ENCODE measurements at regions not wholly inside any gene's neighbourhood (a gene's known extent, or its start where the extent isn't known, plus 50 kb on each side); places are given as distances from the start of the nearest gene placed in this dataset.
"Not testable (repeated sequence)": the region's sequence is repeated elsewhere in the genome, so short reads cannot be mapped to it uniquely, and the experiment has no call there.

DNA sequence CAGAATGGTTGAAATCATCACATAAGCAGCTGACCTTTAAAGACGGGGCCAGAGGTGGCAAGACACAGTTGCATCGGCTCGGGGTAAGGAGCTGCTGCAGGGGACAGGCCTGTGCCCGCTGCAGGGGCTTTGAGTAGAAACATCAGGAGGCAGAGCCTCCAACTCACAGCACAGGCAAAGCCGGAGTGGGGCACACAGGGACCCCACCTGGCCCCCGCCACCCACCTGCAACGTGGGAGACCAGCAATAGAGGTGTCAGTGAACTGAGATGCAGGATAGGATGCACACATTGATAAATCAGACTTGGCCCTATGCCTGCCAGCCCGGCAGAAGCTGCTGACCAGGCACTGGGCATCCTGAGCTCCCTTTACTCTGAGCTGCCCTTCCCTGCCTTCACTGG is 257.2 kb downstream of the NPHP4 start:
- DNase-seq (ENCODE audit: low read depth in 1 of 2, low spot score in 1 of 2), result no peak

DNA sequence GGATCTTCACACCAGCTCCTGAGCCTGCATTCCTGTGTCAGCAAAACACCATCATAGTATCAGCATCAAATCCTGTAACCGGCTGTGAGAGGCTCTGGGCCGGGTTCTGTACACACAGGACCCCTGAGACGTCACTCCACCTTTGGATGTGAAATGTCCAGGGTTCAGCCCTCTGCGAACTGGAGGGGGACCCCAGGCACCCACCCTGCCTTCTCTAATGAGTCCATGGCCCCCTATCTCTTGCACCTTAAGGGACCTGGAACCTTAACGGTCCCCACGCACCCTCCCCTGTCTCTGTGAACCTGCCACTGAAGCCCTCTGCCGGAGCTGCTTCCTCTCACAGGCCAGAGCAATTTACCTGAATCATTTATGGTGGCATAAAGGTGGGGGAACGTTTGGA is 257.8 kb downstream of the NPHP4 start:
- DNase-seq (ENCODE audit: low read depth in 1 of 2, low spot score in 1 of 2), result no peak

DNA sequence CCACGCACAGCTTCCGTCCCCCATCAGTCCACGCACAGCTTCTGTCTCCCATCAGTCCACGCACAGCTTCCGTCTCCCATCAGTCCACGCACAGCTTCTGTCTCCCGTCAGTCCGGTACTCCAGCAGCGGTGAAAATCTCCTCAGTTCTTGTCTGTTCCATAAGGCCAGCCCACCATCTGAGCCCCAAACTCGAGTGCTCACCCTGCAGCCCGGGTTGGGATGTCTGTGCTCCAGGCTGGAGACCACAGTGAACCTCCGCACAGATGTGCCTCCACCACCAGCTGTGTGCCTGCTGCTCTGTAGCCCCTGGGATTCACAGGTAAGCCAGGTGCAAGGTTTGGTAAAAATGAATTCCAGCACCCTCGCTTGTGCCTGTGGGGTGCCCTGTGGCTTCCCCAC is 258.6 kb downstream of the NPHP4 start:
- no peak for DNase-seq (ENCODE audit: low read depth in 1 of 2, low spot score in 1 of 2)

DNA sequence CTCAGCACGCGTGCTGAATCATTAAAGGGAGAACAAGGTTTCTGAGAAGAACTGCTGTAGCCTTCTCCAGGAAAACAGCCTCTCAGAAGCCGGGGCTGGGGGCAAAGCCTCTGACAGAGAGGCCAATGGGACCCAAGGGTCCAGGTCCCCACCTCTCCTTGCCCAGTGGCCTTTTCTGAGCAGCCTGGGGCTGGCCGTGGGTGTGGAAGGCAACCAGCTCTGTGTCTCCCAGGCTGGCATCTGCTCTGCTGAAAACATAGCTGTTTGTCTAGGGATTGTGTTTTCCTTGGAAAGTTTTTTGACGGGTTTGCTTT is 261.2 kb downstream of the NPHP4 start:
- DNase-seq (ENCODE audit: low read depth in 1 of 2, low spot score in 1 of 2), result no peak

DNA sequence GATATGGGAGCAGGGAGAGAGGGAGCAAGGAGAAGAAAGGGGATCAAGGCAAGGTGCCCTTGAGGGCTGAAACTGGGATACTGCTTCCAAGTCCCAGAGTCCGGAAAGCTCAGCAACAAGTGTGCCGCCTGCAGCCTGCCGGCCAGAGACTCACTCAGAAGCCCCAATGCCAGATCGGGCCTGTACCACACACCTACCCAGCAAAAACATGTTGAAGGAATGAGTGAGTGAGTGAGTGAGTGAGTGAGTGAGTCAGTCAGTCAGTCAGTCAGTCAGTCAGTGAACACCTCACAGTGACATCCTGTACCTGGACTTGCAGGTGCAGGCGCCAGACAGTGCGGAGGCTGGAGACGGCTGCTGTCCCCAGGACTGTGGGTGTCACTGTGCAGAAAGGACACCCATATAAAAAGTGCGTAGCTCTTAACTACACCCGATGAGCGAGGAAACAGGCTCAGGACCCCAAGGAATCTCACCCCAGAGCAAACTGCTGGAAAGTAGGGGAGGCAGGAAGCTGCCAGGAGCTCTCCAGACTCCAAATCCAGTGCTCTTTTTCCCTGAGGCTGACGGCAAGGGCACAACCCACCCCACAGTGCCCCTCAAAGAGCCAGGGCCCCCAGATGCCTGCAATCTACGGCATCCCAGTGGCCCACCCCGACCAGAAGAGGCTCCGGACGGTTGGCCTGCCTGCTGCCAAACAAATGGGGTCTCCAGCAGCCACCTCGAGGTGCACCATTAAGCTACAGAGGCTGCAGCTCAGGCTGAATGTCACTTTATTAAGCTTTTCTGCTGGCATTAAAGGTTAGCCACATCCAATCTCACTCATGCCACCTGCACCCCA is 261.7 kb downstream of the NPHP4 start:
- no peak for DNase-seq (ENCODE audit: low read depth in 1 of 2, low spot score in 1 of 2)

DNA sequence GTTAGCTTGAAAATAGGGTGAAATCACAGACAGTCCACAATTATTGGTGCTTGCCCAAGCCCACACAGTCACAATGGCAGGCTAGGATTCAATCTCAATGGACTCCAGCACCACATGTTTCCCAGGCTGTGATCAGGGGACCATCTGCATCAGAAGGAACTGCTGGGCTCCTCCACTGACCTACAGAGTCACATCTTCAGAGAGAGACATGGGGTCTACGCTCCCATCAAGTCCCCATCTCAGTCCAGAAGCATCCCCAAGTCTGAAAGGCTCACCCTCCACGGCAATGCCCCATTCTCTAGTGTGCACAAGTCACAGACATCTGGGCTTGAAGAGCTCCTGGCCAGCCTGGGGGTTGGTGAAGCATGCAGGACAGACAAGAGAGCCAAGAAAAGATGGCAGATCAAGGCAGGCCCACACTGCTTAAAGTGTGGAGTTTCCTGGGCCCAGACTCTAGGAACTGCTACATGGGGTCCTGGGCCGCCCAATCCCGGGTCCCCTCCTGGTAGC is 262.5 kb downstream of the NPHP4 start:
- DNase-seq (ENCODE audit: low read depth in 1 of 2, low spot score in 1 of 2), result no peak

DNA sequence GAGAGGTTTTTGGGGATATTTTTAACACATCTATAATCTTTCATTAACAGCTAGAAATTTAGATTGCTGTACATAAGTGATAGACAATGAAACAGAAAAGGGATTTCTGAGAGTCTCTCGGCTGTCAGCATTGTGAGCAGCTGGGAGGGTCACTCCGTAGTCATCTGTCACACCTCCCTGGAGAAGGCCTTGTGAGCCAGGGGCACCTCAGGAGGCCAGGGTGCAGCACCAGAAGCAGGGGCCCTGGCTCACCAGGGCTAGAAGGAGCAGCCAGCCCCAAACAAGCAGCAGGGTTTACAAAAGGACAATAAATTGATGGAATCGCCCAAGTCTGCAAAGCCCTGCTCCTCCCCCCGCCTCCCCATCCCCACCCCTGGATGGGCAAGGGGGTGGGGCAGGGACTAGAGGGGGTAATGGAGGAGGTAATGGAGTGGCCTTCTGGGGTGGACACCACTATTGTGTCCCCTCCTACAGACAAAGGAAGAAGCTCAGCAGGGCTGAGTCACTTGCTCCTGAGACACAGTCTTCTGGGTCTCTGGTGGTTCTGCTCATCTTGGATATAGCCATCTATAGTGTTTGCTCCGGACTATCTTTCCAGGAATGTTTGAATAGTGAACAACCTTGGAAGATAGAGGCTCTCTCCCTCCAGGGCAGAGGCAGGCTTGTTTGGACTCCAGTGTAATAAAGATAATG is 263.4 kb downstream of the NPHP4 start:
- DNase-seq (ENCODE audit: low read depth in 1 of 2, low spot score in 1 of 2), result no peak

DNA sequence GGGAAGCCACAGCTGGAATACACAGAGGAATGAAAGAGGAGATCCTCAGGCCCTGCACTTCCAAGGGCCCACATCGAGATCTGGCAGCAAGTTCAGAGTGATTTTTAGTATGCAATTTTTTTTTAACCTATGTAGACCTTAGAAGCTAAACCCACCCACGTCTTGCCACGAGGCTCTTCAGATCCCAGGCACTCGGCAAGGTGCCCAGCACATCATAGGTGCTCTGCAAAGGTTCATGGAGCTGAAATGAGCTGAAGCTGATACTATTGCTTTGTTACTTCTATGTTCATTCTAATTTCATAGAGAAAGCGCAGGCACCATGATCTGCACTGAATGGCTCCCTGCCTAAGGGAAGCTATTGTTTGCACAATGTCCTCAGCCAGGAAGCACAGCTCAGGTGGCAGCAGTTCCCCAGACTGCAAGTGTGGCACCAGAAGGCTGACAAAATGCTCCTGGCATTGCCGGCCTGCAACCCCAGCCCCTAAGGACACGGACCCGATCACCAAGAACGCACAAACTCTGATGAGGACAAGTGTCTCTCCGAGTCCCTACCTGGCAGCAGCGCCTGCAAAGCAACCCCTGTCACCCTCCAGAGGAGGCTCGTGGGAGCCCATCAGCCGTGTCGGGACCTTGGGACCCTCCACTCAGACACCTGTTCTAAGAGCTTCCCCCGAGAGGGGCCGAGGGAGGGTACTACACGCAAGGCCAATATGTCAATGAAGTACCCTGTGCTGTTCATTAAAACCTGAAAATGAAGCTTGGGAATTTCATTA is 264.2 kb downstream of the NPHP4 start:
- no peak for DNase-seq (ENCODE audit: low read depth in 1 of 2, low spot score in 1 of 2)

DNA sequence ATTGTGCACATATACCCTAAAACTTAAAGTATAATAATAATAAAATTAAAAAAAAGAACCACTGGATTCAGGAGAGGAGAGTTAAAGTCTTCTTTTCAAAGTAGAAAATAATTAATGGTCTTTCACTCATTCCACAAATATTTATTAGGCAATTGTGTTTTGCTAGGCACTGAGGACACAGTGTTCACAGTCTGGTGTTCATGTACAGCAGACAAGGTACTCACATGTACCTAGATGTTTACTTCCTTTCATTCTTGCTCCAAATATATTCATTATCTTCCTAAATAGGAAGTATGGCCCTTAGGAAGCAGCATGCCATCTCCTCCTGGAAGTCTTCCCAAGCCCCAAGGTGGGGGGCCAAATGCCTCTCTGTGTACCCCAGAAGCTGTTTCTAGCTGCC is 265.0 kb downstream of the NPHP4 start:
- no peak for DNase-seq (ENCODE audit: low read depth in 1 of 2, low spot score in 1 of 2)

DNA sequence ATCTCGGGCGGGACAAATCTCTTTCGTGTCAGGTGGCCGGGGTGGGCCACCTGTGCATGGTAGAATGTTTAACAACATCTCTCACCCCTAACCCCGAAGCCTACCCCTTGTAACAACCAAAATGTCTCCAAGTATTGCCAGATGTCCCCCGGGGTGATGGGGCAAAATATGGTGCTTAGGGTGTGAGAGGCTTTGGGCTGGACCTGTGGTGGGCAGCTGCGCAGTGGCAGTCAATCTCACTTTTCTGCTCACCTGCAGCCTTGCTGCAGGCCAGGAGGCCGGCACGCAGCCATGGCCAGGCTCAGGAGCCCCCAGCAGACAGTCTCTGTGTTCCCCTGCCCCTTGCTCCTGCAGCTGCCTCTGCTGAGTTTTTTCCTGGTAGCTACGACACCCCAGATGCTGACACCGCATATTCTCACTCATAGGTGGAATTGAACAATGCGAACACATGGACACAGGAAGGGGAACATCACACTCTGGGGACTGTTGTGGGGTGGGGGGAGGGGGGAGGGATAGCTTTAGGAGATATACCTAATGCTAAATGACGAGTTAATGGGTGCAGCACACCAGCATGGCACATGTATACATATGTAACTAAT is 265.5 kb downstream of the NPHP4 start:
- not testable (repeated sequence) for DNase-seq (ENCODE audit: low read depth in 1 of 2, low spot score in 1 of 2)

DNA sequence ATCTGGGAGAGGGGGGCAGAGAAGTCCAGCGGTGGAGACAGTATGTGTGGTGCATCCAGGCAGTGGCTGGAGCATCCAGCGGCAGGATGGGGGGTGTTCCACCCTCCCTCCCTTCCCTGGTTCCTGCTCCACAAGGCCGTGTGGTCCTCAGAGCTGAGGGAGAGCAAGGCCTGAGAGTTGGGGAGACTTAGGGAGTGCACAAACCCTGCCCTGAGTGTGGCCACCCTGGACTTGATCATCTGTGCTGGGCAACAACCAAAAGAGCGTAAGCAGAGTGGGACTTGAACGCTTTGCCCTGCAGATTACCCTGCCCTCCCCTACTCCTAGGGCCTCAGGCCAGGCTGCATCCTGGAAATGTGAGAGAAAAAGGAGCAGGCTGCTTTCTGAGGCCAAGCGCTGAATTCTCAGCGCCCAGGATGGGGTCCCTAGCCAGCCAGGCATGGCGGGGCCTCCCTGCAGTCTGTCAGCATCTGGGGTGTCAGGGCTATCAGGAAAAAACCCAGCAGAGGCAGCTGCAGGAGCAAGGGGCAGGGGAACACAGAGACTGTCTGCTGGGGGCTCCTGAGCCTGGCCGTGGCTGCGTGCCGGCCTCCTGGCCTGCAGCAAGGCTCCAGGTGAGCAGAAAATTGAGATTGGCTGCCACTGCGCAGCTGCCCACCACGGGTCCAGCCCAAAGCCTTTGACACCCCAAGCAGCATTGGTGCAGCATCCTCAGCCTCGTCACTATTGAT is 266.2 kb downstream of the NPHP4 start:
- DNase-seq (ENCODE audit: low read depth in 1 of 2, low spot score in 1 of 2), result no peak

DNA sequence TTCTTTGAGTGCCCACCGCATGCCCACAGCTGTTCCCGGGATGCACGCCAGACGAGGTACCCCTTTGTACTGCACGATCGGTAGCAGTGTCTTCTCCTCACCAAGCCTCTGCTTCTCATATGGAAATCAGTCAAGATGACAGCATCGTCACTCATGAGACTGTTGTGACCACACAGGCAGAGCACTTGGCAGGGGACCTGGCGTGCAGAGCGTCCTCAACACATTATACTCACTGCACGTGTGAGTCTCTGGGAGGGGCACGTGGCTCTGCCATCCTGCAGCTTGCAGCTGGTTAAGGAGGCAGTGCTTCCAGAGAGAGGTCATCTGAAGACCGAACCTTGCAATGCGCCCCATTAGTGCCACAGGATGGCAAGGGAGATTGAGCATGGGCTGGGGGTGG is 266.8 kb downstream of the NPHP4 start:
- DNase-seq (ENCODE audit: low read depth in 1 of 2, low spot score in 1 of 2), result no peak

DNA sequence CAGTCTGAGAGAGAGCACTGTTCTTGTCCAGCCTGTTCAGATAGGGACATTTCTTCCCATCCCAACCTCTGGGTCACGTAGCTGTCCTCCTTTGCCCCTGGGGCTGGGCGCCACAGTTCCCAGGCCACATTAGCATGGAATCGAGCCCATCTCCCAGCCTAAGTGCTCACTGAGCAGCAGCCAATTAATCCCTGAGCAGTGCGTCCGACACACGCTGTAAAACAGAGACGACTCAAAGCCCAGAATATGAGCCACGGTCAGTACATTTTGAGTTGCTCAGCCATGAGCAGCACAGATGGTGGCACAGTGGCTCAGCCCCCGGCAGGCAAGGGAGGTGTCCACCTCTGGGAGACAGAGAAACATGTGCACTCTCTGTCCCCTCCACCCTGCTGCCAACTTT is 267.4 kb downstream of the NPHP4 start:
- DNase-seq (ENCODE audit: low read depth in 1 of 2, low spot score in 1 of 2), result no peak

DNA sequence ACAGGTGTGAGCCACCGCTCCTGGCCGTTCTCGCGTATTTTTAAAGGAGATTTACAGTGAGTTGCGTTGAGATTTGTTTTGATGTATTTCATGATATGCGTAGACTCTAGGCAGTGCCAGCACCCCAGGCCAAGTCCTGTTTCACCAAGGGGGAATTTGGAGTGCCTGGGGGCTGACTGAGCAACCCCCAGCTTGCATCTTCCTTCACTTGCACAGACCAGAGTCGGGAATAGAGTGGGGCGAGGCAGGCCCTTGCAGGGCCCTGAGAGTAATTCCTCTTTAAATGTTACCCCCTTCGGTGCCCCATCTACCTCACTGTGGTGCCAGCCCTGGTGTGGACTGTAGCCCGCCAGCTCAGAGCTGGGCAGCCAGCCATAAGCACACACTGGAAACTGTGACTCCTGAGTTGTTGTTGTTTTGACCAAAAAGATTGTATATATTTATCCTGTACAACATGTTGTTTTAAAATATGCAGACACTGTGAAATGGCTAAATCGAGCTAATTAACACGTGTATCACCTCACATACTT is 269.5 kb downstream of the NPHP4 start:
- DNase-seq (ENCODE audit: low read depth in 1 of 2, low spot score in 1 of 2), result no peak

DNA sequence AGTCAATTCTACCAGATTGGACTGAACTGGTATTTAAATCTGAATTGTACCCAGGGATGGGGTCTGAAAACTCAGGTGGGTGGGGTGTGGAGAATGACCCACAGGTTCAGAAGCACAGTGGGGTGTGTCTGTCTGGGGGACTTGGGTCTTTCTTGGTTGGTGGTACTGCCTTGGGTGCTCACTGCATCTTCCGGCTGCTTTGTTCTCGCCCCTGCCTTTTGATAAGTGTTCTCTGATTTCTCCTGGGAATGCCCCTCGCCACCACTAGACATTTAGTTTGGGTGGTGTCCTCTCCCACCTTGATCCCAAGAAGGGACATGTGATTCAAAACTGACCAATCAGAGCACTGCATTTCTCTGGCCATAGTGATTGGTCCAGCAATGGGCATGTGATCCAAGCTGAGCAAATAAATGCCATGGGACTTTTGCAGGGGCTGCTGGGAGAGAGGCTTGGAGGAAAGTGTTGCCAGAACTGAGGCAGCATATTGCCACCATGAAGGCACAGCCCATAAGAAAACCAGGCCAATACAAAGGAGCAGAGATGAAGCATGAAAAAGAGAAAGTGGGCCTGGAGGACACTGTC is 270.5 kb downstream of the NPHP4 start:
- no peak for DNase-seq (ENCODE audit: low read depth in 1 of 2, low spot score in 1 of 2)

DNA sequence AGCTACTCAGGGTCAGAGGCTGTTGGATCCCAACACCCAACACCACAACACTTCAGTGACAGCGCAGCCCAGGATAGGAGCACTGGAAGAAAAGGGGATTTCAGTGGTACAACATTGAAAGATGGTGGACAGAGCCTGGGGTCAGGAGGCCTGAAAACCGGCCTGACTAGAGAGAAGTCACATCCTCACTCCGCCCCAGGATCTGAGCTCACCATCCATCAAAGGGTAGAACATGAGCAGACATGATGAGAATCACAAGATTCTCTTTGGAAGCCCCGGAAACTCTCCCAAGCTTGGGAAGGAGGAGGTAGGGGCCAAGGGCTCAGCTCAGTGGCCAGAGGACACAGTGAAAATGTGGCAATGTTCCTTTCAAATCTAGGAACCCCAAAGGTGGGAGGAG is 271.3 kb downstream of the NPHP4 start:
- no peak for DNase-seq (ENCODE audit: low read depth in 1 of 2, low spot score in 1 of 2)

DNA sequence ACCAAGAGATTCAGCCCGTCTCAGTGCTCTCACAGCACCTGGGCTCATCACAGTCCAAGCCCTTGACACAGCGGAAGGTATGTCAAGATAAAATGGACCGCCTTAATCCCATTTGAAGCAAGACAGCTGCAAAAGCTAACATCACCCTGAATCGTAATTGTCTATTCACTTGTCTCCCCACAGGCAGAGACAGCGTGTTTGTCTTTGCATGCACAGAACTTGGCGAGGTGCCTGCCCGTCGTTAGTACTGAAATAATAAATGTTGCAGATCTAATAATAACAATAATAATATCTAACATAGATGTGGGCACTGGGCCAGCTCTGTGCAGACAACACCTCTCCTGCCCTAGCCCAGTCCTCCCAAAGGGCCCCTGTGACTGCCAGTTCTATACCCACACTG is 271.7 kb downstream of the NPHP4 start:
- no peak for DNase-seq (ENCODE audit: low read depth in 1 of 2, low spot score in 1 of 2)

DNA sequence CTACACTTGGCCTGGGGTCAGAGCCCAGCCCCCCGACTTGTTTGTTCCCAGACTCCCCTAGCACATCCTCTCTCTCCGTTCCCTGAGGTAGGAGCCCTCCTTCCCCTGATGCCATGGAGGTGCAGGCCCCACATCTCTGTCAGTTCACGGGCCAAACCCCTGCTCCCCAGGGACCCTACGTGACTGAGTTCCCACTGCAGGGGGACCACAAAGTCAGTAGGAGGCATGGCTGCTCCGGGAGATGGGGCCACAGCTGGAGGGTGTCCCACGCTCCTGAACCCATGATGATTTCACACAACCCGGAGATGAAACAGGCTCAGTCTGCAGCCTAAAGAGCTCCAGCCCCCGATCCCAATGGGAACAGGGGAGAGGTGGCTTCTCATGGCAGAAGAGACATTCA is 272.2 kb downstream of the NPHP4 start:
- DNase-seq (ENCODE audit: low read depth in 1 of 2, low spot score in 1 of 2), result no peak

DNA sequence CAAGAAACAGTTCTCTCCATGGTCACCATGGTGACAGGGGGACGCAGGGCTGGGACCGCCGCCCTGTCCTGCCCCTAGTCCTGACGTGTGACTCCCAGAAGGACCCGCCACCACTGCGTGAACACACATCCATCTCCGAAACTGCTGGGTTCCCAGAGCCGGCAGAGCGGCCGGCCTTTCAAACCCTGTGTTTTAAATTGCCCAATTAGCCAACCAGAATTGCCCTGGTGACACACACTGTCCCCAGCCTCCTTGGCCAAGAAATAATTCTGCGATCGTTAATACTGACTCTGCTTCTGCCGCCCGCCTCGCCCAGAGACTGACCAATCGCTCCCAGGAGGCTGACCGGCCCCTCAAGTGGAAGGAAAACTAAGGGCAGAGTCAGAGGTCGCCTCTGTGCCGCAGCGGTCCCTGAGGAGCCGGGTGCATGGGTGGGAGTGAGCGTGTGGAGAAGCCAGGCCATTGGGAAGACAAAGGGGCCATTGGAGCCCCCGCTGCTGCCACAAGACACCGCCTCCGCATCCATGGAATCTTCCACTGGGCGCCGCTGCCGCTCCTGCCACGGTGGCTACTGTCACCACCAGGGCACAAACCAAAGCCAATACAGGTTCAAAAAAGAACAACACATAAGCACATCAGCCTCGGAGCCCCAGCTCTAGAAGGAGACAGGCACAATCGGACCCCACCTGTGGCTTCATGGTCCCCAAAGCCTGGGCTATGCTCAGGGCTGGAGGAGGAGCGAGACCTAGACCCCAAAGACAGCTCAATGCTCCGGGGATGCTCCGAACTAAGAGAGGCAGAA is 273.2 kb downstream of the NPHP4 start:
- DNase-seq (ENCODE audit: low read depth in 1 of 2, low spot score in 1 of 2), result no peak
